Neural progenitor cell (in vitro differentiated cells): ENCODE measurements at regions not wholly inside any gene's neighbourhood (a gene's known extent, or its start where the extent isn't known, plus 50 kb on each side); places are given as distances from the start of the nearest gene placed in this dataset.

Experiments used
- CTCF ChIP-seq: fragments of 200-600 bp; sonication (generic); IDR thresholded peaks from 2 replicates; pipeline ENCODE4 v1.5.1; 2017; ENCODE audit warnings: antibody characterized with exemption, mild to moderate bottlenecking
- EZH2 ChIP-seq: fragments of 200-600 bp; sonication (generic); IDR thresholded peaks from 2 replicates; pipeline ENCODE4 v1.6.1; 2017; ENCODE audit warnings: antibody characterized with exemption, mild to moderate bottlenecking, moderate library complexity

DNA sequence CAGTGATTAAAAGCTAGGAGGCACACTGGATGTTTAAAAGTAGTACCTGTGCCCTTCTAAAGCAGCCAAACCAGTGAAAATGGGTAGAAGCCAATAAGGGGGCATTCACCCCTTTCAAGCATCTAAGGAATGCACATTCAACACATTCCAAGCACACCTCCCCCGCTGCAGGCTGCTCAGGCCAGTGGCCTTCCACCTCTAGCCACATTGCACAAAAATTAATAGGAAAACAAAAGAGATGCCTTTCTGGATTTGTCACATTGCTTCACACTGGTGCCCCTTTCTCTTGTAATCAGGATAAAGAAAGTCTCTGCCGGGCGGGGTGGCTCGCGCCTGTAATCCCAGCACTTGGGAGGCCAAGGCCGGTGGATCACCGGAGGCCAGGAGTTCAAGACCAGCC lies 834.0 kb downstream of the USP25 start:
- TF ChIP-seq CTCF (no peak), EZH2 (no peak)
